CD4-positive, CD25-positive, alpha-beta regulatory T cell (primary cell): ENCODE measurements at regions not wholly inside any gene's neighbourhood (a gene's known extent, or its start where the extent isn't known, plus 50 kb on each side); places are given as distances from the start of the nearest gene placed in this dataset.

Experiments used
- ATAC-seq, 2 donors: fragments of 150-1000 bp; cut with Tn5 transposase; one replicate each; pipeline ENCODE4 v1.10.0; 2021; ENCODE audit warnings: low read depth in 2 of 2, moderate number of reproducible peaks in 2 of 2, moderate library complexity in 1 of 2
- DNase-seq, 3 donors: peaks; one replicate each; pipeline versions ENCODE4 v3.0.0 to v3.0.0-alpha.2; 2012 to 2022; ENCODE audit warnings: mixed read lengths in 1 of 3
- H3K27ac ChIP-seq: one replicate; pipeline ENCODE4 v1.7.0; 2013; ENCODE audit warnings: mild to moderate bottlenecking, low read length; ENCODE audit not compliant: insufficient read depth, poor library complexity, severe bottlenecking
- H3K27me3 ChIP-seq: one replicate; pipeline ENCODE4 v1.7.0; 2013; ENCODE audit warnings: low read length; ENCODE audit not compliant: control insufficient read depth, insufficient read depth
- H3K36me3 ChIP-seq: one replicate; pipeline ENCODE4 v1.7.0; 2013; ENCODE audit warnings: mild to moderate bottlenecking, low read length, moderate library complexity; ENCODE audit not compliant: control insufficient read depth, insufficient read depth
- H3K4me1 ChIP-seq: 2 replicates; pipeline ENCODE4 v1.7.0; 2013; ENCODE audit warnings: mild to moderate bottlenecking, low read length; ENCODE audit not compliant: insufficient read depth, control insufficient read depth, poor library complexity, severe bottlenecking
- H3K4me3 ChIP-seq: one replicate; pipeline ENCODE4 v1.7.0; 2013; ENCODE audit warnings: low read depth, mild to moderate bottlenecking, low read length, moderate library complexity
- H3K9me3 ChIP-seq, 2 experiments: 1 replicate in 1 of 2; 2 replicates in 1 of 2; pipeline ENCODE4 v1.7.0; 2013; ENCODE audit warnings: low read length in 2 of 2, mild to moderate bottlenecking in 1 of 2, moderate library complexity in 1 of 2; ENCODE audit not compliant: control insufficient read depth in 2 of 2
- H3K27ac Mint-ChIP-seq, 3 donors: one replicate each; pipeline ENCODE4 v1.8.0; 2020 to 2022; ENCODE audit warnings: mild to moderate bottlenecking in 3 of 3, mixed read lengths in 3 of 3, moderate library complexity in 2 of 3
- H3K27me3 Mint-ChIP-seq: one replicate; pipeline ENCODE4 v1.8.0; 2022; ENCODE audit warnings: mild to moderate bottlenecking, mixed read lengths
- H3K36me3 Mint-ChIP-seq: one replicate; pipeline ENCODE4 v1.8.0; 2020; ENCODE audit warnings: mixed read lengths
- H3K4me1 Mint-ChIP-seq, 4 donors: one replicate each; pipeline ENCODE4 v1.8.0; 2020 to 2022; ENCODE audit warnings: mixed read lengths in 4 of 4, mild to moderate bottlenecking in 1 of 4
- H3K4me3 Mint-ChIP-seq, 4 donors: one replicate each; pipeline ENCODE4 v1.8.0; 2020 to 2022; ENCODE audit warnings: mild to moderate bottlenecking in 4 of 4, mixed read lengths in 4 of 4, moderate library complexity in 3 of 4
- H3K9me3 Mint-ChIP-seq, 7 donors: one replicate each; pipeline ENCODE4 v1.8.0; 2020 to 2022; ENCODE audit warnings: mixed read lengths in 7 of 7, mild to moderate bottlenecking in 3 of 7, moderate library complexity in 2 of 7

DNA sequence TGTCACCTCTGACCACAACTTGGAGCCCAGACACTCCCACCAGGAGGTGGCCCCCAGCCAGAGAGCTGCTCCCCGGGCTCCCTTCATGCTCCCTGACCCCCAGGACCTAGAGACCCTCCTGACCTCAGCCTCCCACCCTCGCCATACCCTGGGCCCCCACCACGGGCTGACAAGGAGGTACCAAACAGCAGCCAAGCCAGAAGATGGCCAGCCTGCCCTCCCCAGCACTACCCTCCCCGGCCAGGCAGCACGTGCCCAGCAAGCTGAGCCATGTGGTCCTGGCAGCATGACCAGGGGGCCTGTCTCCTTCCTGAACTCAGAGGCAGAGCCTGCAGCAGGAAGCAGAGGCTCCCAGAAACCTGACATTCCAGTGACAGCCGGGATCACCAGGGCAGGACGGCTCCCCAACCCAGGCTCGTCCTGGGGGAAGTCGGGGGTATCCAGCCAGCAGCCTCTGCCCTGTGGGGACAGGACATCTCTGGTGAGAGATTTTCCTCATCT, 69.4 kb upstream of the GPC1 start:
- no peak overlapping the region for H3K27ac ChIP-seq
- Mint-ChIP-seq H3K27me3 (no peaks in the 10 kb centered on the region), H3K9me3 (peaks cover 0 to 2% (median 0%) of the 10 kb centered on the region in 7 donors), H3K36me3 (no peaks in the 10 kb centered on the region), H3K4me1 (no peaks in the 10 kb centered on the region), H3K27ac (no peak overlapping the region), H3K4me3 (no peak overlapping the region)
- DNase-seq (no peak), ATAC-seq (no peak)
- no peak overlapping the region for H3K4me3 ChIP-seq
- peaks cover 0 to 1% of the 10 kb centered on the region in 2 experiments for H3K9me3 ChIP-seq
- no peaks in the 10 kb centered on the region for H3K4me1 ChIP-seq
- no peaks in the 10 kb centered on the region for H3K27me3 ChIP-seq
- no peaks in the 10 kb centered on the region for H3K36me3 ChIP-seq

DNA sequence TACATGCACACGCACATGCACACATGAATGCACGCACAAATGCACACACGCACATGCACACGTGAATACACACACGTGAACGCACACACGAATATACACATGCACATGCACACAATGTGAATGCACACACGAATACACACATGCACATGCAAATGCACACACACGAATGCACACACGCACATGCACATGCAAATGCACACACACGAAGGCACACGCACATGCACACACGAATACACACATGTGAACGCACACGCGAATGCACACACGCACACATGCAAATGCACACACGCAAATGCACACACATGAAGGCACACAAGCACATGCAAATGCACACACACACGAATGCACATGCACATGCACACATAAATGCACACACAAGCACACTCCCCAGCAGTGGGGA, 68.6 kb upstream of the GPC1 start:
- Histone ChIP-seq H3K27me3 (no peaks in the 10 kb centered on the region), H3K4me1 (no peaks in the 10 kb centered on the region), H3K4me3 (no peak overlapping the region), H3K9me3 (no peaks in the 10 kb centered on the region), H3K27ac (no peak overlapping the region), H3K36me3 (no peaks in the 10 kb centered on the region)
- Mint-ChIP-seq H3K36me3 (no peaks in the 10 kb centered on the region), H3K27ac (no peak overlapping the region), H3K4me1 (no peaks in the 10 kb centered on the region), H3K9me3 (no peaks in the 10 kb centered on the region), H3K4me3 (no peak overlapping the region), H3K27me3 (no peaks in the 10 kb centered on the region)
- no peak for ATAC-seq
- DNase-seq = no peak

DNA sequence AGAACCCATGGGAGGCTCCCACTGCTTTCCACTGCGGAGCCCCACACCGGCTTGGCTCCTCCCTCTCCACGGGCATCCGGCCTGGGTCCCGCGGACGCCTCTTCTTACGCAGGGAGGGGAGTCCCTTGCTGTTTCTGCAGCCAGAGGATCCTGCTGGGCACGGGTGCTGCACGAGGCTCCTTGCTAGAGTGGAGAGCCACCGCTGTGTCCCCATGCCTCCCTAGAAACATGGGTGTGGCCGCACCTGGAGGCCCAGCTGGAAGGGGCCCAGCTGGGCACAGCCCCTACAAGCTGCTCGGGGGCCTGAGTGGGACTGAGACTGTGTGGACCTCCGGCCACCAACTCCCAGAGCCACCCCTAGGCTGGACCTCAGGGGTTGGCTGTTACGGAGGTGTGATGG, 67.7 kb upstream of the GPC1 start:
- Mint-ChIP-seq H3K27me3 (no peaks in the 10 kb centered on the region), H3K4me3 (no peak overlapping the region), H3K9me3 (no peaks in the 10 kb centered on the region), H3K4me1 (no peaks in the 10 kb centered on the region), H3K27ac (no peak overlapping the region), H3K36me3 (no peaks in the 10 kb centered on the region)
- Histone ChIP-seq H3K9me3 (no peaks in the 10 kb centered on the region), H3K4me1 (no peaks in the 10 kb centered on the region), H3K36me3 (no peaks in the 10 kb centered on the region), H3K4me3 (no peak overlapping the region), H3K27me3 (no peaks in the 10 kb centered on the region), H3K27ac (no peak overlapping the region)
- no peak for DNase-seq
- ATAC-seq = no peak

DNA sequence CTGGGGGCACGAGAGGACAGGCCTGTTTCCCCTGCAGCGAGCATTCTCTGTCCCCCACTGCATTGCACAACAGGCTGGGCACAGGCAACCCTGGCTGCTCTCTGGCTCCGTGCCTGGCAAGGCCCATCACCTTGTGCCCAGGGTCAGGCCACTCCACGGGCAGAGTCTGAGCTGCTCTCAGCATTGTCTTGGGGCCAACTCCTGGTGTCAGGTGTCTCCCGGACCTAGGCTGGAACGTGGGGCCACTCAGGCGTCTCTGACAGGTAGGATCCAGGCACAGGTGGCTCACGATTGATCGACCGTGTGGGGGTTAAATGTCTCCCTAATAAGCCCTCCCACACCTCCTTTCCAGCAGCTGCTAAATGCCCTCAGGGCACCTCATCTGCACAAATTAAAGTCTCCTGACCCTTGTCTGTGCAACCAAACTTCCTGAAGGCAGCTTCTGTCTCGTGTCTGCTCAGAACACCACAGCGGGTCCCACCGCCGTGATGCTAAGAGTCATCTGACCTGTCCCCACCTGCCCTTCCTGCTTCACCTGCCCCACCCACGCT, 66.6 kb upstream of the GPC1 start:
- Mint-ChIP-seq H3K27me3 (no peaks in the 10 kb centered on the region), H3K4me1 (no peaks in the 10 kb centered on the region), H3K36me3 (no peaks in the 10 kb centered on the region), H3K27ac (no peak overlapping the region), H3K9me3 (no peaks in the 10 kb centered on the region), H3K4me3 (no peak overlapping the region)
- Histone ChIP-seq H3K36me3 (no peaks in the 10 kb centered on the region), H3K9me3 (no peaks in the 10 kb centered on the region), H3K27me3 (no peaks in the 10 kb centered on the region), H3K4me1 (no peaks in the 10 kb centered on the region), H3K4me3 (no peak overlapping the region), H3K27ac (no peak overlapping the region)
- ATAC-seq = no peak
- DNase-seq = no peak

DNA sequence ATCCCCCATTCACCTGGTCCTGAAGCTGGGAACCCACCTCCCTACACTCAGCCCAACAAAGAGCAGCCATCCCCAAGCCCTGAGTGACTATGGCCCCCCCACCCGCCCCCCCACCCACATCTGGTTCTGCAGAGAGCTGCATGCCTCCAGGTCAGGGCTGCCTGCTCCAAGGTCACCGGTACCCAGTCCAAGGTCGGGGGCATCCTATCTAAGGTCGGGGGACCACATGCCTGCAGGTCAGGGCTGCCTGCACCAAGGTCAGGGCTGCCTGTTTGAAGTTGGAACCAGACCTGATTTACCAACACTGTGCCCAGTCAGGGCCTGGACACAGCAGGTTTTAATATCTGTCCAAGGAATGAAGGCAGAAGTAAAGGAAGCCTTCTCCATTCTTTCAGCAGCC, 66.1 kb upstream of the GPC1 start:
- no peaks in the 10 kb centered on the region for H3K27me3 ChIP-seq
- H3K4me1 Mint-ChIP-seq = no peaks in the 10 kb centered on the region
- H3K36me3 Mint-ChIP-seq = no peaks in the 10 kb centered on the region
- no peaks in the 10 kb centered on the region for H3K4me1 ChIP-seq
- no peak overlapping the region for H3K27ac Mint-ChIP-seq
- H3K4me3 ChIP-seq = no peak overlapping the region
- ATAC-seq (no peak), DNase-seq (no peak)
- H3K4me3 Mint-ChIP-seq = no peak overlapping the region
- H3K9me3 Mint-ChIP-seq = no peaks in the 10 kb centered on the region
- no peaks in the 10 kb centered on the region for H3K27me3 Mint-ChIP-seq
- H3K36me3 ChIP-seq = no peaks in the 10 kb centered on the region
- no peak overlapping the region for H3K27ac ChIP-seq
- no peaks in the 10 kb centered on the region for H3K9me3 ChIP-seq

DNA sequence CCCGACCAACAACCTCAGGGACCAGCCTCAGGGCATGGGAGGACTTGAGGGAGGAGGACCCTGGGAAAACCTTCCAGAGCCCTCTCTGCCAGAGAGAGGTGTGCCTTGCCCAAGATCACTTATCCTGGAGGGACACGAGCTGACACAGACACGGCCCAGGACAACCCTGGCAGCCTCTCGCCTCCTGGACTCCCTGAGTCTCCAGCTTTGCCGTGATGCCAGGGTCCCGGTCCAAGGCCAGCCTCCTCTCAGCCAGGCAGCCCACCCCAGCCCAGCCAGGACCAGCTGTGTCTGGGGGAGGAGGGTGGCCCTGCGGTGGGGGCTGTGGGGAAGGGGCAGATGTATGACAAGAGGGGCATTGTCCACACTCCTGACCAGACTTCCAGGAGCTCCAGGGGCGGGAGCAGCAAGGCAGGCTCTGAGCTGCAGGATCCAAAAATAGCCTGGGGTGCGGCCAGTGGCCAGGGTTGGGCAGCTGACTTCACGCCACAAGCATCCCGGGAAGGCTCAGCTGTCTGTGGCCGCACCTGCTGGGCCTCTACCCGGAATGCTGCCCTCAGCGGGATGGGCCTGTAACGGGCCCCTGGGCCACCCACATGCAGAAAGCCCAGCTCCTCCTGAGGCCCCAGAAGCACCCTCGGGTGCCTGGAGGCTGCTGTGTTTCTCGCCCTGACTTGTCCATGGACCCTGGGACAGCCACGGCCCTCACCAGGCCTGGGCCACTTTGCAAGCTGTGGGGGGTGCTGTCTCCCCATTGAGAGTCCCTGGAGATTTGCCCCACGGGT, 65.5 kb upstream of the GPC1 start:
- no peaks in the 10 kb centered on the region for H3K4me1 Mint-ChIP-seq
- DNase-seq (no peak), ATAC-seq (no peak)
- no peaks in the 10 kb centered on the region for H3K9me3 Mint-ChIP-seq
- H3K27ac Mint-ChIP-seq = no peak overlapping the region
- H3K36me3 Mint-ChIP-seq = no peaks in the 10 kb centered on the region
- H3K36me3 ChIP-seq = no peaks in the 10 kb centered on the region
- no peaks in the 10 kb centered on the region for H3K9me3 ChIP-seq
- no peak overlapping the region for H3K4me3 Mint-ChIP-seq
- no peak overlapping the region for H3K27ac ChIP-seq
- H3K4me3 ChIP-seq = no peak overlapping the region
- peaks cover under 1% of the 10 kb centered on the region for H3K27me3 Mint-ChIP-seq
- H3K27me3 ChIP-seq = no peaks in the 10 kb centered on the region
- H3K4me1 ChIP-seq = no peaks in the 10 kb centered on the region

DNA sequence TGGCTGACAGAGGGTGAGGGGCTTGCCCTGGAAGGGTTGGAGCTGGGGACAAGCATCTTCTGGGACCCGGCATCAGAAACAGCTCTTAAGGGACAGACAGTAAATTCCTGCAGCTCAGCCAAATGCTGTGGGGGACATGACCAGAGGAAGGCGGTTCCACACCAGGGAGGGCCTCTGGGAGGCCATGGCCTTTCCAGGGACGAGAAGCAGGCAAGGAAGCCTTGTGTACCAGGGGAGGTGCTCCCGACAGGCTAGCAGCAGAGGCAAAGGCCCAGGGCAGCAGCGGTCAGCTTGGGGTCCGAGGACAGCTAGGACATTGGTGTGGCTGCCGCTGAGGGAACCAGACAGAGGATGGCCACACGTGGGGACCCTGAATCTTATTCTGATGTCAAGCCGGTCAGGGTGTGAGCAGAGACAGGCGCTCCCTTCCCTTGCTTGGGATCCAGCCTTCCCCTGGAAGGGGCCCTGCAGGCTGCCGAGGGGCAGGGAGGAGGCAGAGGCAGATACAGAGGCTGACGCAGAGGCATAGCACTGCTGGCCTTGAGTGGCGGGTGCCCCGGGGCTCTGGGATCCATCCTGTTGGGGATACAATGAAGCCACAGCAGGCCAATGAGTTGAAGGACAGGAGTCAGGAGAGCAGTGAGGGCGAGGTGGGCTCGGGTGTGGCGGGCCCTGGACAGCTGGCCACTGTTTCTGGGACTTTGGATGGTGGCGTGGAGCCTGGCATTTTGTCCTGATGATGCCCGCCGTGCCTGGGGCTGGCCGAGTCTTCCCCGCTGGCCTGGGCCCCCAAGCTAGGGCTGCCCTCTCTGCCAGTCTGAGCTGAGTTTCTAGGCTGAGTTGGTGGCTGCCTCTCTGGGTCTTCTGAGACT, 64.1 kb upstream of the GPC1 start:
- H3K9me3 ChIP-seq = no peaks in the 10 kb centered on the region
- Mint-ChIP-seq H3K27me3 (peaks cover 4% of the 10 kb centered on the region), H3K36me3 (no peaks in the 10 kb centered on the region), H3K9me3 (no peaks in the 10 kb centered on the region), H3K4me3 (no peak overlapping the region), H3K4me1 (no peaks in the 10 kb centered on the region), H3K27ac (no peak overlapping the region)
- H3K4me3 ChIP-seq = no peak overlapping the region
- no peaks in the 10 kb centered on the region for H3K36me3 ChIP-seq
- DNase-seq = no peak
- ATAC-seq = no peak
- no peak overlapping the region for H3K27ac ChIP-seq
- H3K4me1 ChIP-seq = no peaks in the 10 kb centered on the region
- H3K27me3 ChIP-seq = no peaks in the 10 kb centered on the region
